ENCODE measurements at regions not wholly inside any gene's neighbourhood (a gene's known extent, or its start where the extent isn't known, plus 50 kb on each side); places are given as distances from the start of the nearest gene placed in this dataset.

GRCh38 chr2:120807751-120808150 lies 72.1 kb downstream of the GLI2 start:
- DNase-seq (ENCODE audit: extremely low read depth, low read depth): no peak

DNA sequence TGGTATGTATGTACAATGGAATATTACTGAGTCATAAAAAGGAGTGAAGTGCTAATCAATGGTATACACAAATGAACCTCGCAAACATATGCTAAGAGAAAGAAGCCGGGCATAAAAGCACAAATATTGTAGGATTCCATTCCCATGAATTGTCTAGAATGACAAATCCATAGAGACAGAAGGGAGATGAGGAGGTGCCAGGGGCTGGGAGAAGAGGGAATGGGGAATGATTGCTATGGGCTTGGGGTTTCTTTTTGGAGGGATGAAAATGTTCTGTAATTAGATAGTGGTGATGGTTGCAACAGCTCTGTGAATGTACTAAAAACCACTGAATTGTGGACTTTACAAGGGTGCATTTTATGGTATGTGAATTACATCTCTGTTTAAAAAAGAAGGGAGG lies 73.5 kb downstream of the GLI2 start:
- DNase-seq (ENCODE audit: extremely low read depth, low read depth): no peak

DNA sequence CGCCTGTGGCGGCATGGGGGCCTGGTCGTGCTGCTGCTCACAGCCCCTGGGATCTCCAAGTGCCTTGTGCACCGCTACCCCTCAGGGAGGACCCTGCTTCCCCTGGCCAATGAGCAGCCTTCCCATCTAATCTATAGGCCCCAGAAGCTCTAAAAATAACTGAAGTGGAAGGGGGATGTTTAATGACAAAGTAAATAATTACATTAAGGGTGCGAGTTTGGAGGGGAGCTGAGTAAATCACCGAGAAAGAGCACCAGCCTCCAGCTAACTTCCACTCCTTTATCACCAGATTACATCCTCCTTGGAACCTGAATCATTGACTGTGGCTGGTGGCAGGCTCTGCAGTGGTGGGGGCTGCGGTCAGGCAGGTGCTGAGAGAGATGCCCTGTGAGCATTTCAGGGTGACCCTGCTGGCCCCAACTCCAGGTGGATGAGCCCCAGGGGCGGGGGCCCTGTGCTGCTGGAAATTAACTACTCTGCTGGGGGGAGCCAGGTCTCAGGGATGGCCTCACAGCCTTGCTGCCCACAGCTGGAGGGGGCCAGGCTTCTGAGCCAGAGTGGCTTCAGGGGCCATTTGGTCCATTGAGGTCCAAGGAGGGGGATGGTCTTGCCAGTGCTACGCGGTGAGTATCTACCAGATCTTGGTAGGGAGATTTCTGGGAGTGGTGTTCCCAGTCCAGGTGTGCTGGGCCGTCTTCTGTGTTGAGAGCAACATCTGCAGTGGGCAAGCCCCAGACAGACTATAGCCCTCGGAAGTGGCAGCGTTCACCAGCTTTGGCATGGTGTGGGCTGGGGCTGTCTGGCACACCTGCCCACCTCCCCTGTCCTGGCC lies 74.2 kb downstream of the GLI2 start:
- DNase-seq (ENCODE audit: extremely low read depth, low read depth): no peak

DNA sequence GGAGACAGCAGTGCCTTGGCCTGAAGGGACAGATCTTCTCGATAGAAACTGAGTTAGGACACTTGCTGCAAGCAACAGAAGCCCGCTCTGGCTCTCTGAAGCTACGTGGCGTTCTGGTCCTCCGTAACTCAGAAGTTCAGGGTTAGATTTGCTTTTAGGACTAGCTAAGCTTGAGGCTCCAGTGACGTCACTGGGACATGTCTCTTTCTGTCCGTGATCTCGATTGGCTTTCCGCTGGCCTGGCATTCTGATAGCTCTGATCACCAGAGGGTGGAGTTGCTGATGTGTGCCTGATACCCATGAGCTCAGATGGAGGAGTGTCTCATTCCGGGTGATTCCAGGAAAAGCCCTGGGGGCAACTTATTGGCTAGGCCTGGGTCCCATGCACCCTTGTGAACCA lies 75.0 kb downstream of the GLI2 start:
- no peak for DNase-seq (ENCODE audit: extremely low read depth, low read depth)

GRCh38 chr2:120812866-120813265 lies 77.2 kb downstream of the GLI2 start:
- no peak for DNase-seq (ENCODE audit: extremely low read depth, low read depth)

GRCh38 chr2:120814352-120814751 lies 78.7 kb downstream of the GLI2 start:
- no peak for DNase-seq (ENCODE audit: extremely low read depth, low read depth)

DNA sequence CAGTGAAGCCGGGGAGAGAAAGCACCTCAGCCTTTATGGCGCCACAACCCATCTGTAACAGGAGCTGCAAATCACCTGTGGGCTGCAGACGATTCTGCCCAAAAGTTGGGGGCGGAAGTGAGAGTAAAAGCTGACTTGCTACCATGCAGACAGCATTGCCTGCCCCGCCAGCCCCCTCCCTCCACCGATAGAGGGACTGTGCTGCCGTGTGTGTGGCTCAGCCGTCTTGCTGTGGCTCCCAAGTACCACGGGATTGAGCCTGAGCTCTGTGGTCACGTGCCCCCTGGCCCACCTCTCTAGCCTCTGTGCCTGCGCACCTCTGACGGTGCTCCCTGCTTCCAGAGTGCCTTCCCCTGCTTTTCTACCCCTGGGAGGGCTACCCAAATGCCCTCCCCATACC lies 79.6 kb downstream of the GLI2 start:
- DNase-seq (ENCODE audit: extremely low read depth, low read depth): no peak

DNA sequence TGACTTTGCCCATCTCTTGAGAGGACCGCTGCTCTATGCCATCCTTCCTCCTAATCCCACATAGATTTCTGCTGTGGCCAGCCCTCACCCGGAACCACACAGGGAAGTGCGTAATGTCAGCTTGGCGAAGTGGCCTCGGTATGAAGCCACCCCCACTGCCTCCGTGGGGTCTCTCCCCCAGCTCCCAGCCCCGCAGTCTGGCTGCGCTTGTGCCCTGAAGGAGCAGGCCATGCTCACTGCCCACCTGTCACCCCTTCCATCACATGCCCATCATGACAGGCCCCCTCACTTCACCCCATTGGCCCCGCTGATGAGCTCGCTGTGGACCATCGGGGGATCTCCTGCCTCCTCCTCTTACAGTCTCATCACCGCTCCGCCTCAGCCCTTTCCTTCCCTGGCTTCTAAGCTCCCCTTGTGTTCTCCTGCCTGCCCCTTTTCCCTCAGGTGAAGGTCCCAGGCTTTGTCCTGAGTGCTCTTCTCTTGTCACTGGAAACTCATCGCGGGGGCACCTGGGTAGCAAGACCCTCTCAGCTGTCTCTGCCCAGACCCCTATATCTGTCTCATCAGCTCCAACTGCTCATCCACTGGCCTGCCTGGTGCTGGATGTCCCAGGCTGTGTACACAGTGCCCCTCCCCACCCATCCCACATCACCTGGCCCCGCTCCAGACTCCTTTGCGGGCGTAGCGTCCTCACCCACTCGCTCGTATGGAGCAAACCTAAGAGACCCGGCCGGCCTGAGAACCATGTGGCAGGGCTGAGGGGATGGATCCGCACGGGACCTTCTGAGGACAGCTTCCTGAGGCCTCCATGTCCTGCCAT lies 81.7 kb downstream of the GLI2 start:
- no peak for DNase-seq (ENCODE audit: extremely low read depth, low read depth)

DNA sequence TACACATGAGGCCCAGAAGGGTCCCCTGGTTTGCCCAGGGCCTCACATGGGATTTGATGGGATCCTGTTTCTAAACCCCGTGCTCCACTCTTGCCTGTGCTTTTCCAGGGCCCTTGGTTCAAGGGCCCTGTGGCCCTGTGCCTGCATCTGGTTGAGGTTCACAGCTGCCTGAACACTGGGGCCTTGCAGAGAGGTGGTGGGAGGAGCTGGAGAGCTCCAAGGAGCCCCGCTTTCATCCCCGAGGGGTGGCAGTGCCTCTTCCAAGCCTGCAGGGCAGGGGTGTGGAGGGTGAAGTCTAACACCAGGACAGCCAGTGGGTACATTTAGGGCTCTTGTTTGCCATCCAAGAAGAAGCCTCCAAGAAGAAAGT lies 82.3 kb downstream of the GLI2 start:
- DNase-seq (ENCODE audit: extremely low read depth, low read depth): no peak

DNA sequence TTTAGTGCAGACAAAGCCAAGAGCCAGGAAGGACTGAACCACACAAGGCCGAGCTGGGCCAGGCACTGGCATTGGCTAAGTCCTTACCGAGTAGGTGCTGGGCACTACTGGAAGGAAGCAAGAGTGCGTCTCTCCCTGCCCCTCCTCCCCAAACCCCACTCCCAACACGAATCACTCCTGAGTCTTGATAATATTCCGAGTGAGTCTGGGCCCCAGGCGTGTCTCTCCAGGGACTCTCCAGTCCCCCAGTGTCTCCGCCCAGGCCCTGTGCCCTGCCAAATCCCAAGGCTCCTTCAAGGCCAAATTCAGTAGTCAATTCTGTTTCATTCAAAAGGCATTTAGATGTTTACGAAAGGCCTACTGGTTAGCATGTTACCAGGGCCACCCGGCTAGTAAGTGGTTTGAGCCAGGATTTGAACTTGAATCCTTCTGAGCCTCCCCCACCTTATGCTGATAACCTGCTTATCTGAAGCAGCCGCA lies 82.8 kb downstream of the GLI2 start:
- DNase-seq (ENCODE audit: extremely low read depth, low read depth): no peak

GRCh38 chr2:120819720-120820210 lies 84.1 kb downstream of the GLI2 start:
- no peak for DNase-seq (ENCODE audit: extremely low read depth, low read depth)

DNA sequence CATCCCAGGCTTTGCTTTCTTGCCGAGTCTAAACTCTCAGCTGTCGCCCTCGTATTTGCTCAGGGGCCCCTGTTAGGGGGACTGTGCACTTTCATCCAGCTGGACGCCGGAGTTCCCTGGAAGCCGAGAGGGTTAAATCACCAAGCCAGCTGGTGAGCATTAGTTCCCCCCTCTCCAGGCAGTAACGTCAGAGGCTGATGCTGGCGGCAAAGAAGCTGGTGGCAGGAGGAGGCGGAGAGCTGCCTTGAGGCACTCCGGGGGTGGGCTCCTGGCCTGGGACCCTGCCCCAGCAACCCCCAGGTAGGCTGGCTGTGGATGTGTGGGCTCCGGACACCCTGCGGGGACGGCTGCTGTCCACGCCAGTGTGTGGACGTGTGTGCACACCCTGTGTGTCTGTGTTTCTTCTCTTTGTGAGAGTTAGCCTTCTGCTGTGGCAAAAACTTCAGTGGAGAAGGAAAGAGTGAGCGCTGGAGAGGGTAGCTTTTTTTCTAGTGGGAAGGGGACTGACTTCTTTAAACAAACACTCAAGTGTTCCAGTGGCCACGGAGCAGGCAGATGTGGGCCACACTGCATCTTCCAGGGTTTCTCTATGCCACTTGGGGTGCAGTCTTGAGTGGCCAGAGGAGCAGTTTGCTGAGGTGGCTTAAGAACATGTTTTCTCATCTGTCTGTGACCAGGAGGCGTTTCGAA lies 84.7 kb downstream of the GLI2 start:
- DNase-seq (ENCODE audit: extremely low read depth, low read depth): no peak

- DNase-seq (ENCODE audit: extremely low read depth, low read depth): no peak
Measured at GRCh38 chr2:120820953-120821279, 85.2 kb downstream of the GLI2 start.

GRCh38 chr2:120821446-120822160 lies 85.9 kb downstream of the GLI2 start:
- DNase-seq (ENCODE audit: extremely low read depth, low read depth): no peak

DNA sequence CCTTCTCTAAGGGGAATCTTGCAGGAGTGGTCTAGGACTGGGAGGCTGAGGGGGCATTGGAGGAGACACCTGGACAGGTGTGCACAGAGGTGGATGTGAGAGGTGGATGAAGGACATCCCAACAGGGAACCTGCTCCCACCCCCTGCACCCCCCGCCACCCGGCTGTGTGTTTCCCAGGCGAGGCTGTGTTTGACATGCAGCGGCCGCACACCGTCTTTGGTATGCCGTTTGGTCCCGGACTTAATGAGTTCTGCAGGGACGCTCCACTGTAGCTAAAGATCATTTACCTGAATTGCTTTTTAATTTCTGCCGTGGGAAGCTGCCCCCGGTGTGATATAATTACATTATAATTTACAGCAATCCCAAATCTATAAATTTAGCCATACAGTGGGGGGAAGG lies 87.3 kb downstream of the GLI2 start:
- DNase-seq (ENCODE audit: extremely low read depth, low read depth): no peak

DNA sequence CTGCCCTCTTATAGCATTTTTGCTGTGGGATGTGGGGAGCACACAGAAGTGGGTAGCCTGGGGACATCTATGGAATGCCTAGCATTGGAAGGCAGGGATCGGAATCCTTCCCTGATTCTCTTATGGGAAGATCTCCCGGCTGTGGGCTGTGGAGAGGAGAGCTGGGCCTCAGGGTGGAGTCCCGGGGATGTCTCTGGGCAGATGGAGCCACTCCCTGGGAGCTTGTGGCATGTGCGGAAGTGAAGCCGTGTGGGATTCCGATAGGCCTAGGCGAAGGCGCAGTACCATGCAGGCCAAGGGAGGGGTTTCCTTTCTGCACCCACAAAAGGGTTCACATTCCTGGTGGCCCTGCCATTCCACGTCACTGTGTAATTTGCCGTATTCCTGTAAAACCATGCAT lies 87.9 kb downstream of the GLI2 start:
- no peak for DNase-seq (ENCODE audit: extremely low read depth, low read depth)

DNA sequence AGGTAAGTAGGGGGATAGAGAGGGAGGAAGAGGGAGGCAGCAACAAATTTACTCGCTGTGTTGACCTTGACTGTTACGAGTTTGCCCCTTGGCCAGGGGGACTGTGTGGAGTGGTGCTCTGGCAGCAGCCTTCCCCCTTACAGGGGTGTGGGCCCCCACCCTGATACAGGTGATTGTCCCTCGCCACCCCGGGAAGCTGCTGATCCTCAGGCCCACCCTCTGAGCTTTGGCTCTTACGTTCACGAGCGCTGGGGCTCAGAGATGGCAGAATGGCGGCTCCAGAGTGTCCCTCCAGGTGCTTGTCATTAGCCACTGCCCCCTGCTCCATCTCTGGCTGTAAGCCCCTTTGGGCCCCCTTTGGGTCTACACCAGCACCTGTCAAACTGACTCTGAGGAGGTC lies 88.6 kb downstream of the GLI2 start:
- DNase-seq (ENCODE audit: extremely low read depth, low read depth): no peak

GRCh38 chr2:120825370-120826259 lies 89.9 kb downstream of the GLI2 start:
- no peak for DNase-seq (ENCODE audit: extremely low read depth, low read depth)

GRCh38 chr2:120826260-120826648 lies 90.6 kb downstream of the GLI2 start:
- no peak for DNase-seq (ENCODE audit: extremely low read depth, low read depth)
